AG04450 (cell line): ENCODE measurements at regions not wholly inside any gene's neighbourhood (a gene's known extent, or its start where the extent isn't known, plus 50 kb on each side); places are given as distances from the start of the nearest gene placed in this dataset.

Experiments used
- CTCF ChIA-PET: fragments of 300-600, 350-600 bp; formaldehyde crosslinking; extraction: SDS; loops from one replicate; lab custom pipeline; 2022; ENCODE audit warnings: antibody characterized with exemption, inconsistent platforms; lab: Charles Lee
- POLR2A ChIA-PET: fragments of 350-600 bp; formaldehyde crosslinking; extraction: SDS; loops from one replicate; lab custom pipeline; 2021; ENCODE audit warnings: antibody characterized with exemption, inconsistent platforms; lab: Yijun Ruan, JAX
- DNase-seq: peaks from one replicate; pipeline ENCODE4 v3.0.0-alpha.2; 2011; ENCODE audit warnings: low read depth, low spot score
- H3K27ac ChIP-seq: one replicate; pipeline ENCODE4 v1.5.1; 2012; ENCODE audit warnings: low read depth, low read length, control low read depth
- H3K27me3 ChIP-seq: one replicate; pipeline ENCODE4 v1.6.0; 2012; ENCODE audit warnings: low read length; ENCODE audit not compliant: control insufficient read depth, insufficient read depth
- H3K4me3 ChIP-seq: 2 replicates; pipeline ENCODE4 v1.5.1; 2011; ENCODE audit warnings: mild to moderate bottlenecking, low read depth, low read length, control low read depth
- H3K9me3 ChIP-seq: 2 replicates; pipeline ENCODE4 v1.5.1; 2012; ENCODE audit warnings: low read length; ENCODE audit not compliant: control insufficient read depth, insufficient read depth
- TF ChIP-seq, protein P1 (sequence below): IDR thresholded peaks from 2 replicates; pipeline ENCODE4 v1.5.1; 2011; ENCODE audit warnings: low read depth, low read length, control low read depth, inconsistent platforms

GRCh38 chr20:11041396-11041795 lies 367.6 kb upstream of the JAG1 start:
- Histone ChIP-seq H3K4me3 (no peak overlapping the region), H3K9me3 (no peaks in the 10 kb centered on the region), H3K27ac (no peak overlapping the region), H3K27me3 (no peaks in the 10 kb centered on the region)
- POLR2A ChIA-PET, result no interaction called here
- CTCF ChIA-PET, result no interaction called here
- TF ChIP-seq, protein P1, sequence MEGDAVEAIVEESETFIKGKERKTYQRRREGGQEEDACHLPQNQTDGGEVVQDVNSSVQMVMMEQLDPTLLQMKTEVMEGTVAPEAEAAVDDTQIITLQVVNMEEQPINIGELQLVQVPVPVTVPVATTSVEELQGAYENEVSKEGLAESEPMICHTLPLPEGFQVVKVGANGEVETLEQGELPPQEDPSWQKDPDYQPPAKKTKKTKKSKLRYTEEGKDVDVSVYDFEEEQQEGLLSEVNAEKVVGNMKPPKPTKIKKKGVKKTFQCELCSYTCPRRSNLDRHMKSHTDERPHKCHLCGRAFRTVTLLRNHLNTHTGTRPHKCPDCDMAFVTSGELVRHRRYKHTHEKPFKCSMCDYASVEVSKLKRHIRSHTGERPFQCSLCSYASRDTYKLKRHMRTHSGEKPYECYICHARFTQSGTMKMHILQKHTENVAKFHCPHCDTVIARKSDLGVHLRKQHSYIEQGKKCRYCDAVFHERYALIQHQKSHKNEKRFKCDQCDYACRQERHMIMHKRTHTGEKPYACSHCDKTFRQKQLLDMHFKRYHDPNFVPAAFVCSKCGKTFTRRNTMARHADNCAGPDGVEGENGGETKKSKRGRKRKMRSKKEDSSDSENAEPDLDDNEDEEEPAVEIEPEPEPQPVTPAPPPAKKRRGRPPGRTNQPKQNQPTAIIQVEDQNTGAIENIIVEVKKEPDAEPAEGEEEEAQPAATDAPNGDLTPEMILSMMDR, result no peak
- no peak for DNase-seq

GRCh38 chr20:11043001-11043400 lies 369.2 kb upstream of the JAG1 start:
- TF ChIP-seq, protein P1, result no peak
- H3K27me3 ChIP-seq, result no peaks in the 10 kb centered on the region
- no peak overlapping the region for H3K4me3 ChIP-seq
- POLR2A ChIA-PET, result no interaction called here
- no peak for DNase-seq
- no peak overlapping the region for H3K27ac ChIP-seq
- CTCF ChIA-PET, result no interaction called here
- no peaks in the 10 kb centered on the region for H3K9me3 ChIP-seq

DNA sequence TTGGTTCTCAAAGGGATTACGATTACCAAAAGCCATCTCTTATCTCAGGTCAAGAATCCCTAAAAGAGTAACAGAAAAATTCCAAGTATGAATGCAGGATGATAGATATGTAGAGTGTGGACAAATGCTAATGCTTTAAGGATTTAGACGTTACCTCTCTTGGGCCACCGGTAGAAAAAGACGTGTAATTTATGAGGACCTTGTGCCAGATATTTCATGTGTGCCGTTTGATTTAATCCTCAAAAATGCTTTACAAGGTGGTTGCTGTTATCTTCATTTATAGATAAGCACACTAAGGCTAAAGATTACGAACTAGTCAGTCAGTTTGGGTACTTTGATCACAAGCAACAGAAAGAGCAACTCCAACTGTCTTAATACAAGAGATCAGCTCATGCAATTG lies 370.8 kb upstream of the JAG1 start:
- Histone ChIP-seq H3K9me3 (no peaks in the 10 kb centered on the region), H3K27me3 (no peaks in the 10 kb centered on the region), H3K4me3 (no peak overlapping the region), H3K27ac (no peak overlapping the region)
- DNase-seq, result no peak
- CTCF ChIA-PET, result no interaction called here
- TF ChIP-seq, protein P1, result no peak
- POLR2A ChIA-PET, result no interaction called here

DNA sequence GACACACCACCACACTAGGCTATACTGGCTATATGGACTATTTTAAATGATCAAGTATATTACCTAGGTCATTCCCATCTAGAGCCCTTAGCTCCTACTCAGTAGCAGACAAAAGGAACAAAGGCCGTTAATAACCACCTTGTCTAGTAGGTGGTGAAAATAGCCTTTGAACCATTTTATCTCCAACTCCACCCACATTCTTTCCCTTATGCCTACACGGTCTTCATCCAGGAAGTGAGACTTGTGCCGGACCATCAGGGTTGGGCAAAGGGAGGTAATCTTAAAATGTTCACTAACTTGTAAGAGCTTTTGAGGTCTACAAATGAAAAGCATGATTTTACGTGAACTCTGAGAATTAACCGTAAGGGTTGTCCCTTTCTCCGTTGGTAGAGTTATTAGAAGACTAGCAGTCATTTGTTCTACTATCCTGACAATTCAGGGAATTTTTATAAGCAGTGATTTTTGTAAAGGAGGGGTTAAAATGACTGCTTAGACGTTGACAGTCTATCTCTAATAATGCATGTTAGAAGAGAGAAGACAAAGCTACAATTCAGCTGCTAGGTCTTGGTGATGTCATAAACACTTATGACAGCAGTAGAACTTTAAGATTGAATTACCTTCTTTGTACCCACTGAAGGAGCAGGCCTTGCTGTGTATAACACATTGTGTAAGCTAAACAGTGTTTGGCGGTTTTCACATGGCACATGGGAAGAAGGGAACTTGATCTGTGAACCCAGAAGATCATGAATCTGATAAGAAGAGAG lies 371.8 kb upstream of the JAG1 start:
- Histone ChIP-seq H3K27me3 (no peaks in the 10 kb centered on the region), H3K27ac (no peak overlapping the region), H3K9me3 (no peaks in the 10 kb centered on the region), H3K4me3 (no peak overlapping the region)
- no peak for DNase-seq
- ChIA-PET POLR2A (no interaction called here), CTCF (no interaction called here)
- TF ChIP-seq, protein P1, result no peak

- Histone ChIP-seq H3K27ac (no peak overlapping the region), H3K9me3 (no peaks in the 10 kb centered on the region), H3K27me3 (no peaks in the 10 kb centered on the region), H3K4me3 (no peak overlapping the region)
- ChIA-PET CTCF (no interaction called here), POLR2A (no interaction called here)
- TF ChIP-seq, protein P1, result no peak
- DNase-seq, result no peak
Measured at GRCh38 chr20:11047559-11047958, 373.8 kb upstream of the JAG1 start.
